GM19193 (cell line): ENCODE measurements at regions not wholly inside any gene's neighbourhood (a gene's known extent, or its start where the extent isn't known, plus 50 kb on each side); places are given as distances from the start of the nearest gene placed in this dataset.

ENCODE experiments used
- POLR2A ChIP-seq: IDR thresholded peaks from 4 replicates; pipeline ENCODE4 v1.6.1; 2011; ENCODE audit not compliant: insufficient read depth, insufficient read length; ENCODE audit errors: extremely low read depth

- TF ChIP-seq POLR2A = no peak
These were observed 171.8 kb downstream of the TOMM20 start for GRCh38 chr1:234956821-234957329.

GRCh38 chr1:234955107-234955731 lies 173.4 kb downstream of the TOMM20 start:
- TF ChIP-seq POLR2A = peak; percentile 8

GRCh38 chr1:234954613-234955012 lies 174.0 kb downstream of the TOMM20 start:
- TF ChIP-seq POLR2A = no peak

GRCh38 chr1:234953655-234954405 lies 174.8 kb downstream of the TOMM20 start:
- no peak for TF ChIP-seq POLR2A

- no peak for TF ChIP-seq POLR2A
These were observed 178.0 kb downstream of the TOMM20 start for GRCh38 chr1:234950598-234950997.

- no peak for TF ChIP-seq POLR2A
These were observed 183.9 kb downstream of the TOMM20 start for GRCh38 chr1:234944439-234945344.

- TF ChIP-seq POLR2A = no peak
These were observed 184.7 kb downstream of the TOMM20 start for GRCh38 chr1:234943836-234944402.

GRCh38 chr1:234942879-234943506 lies 185.6 kb downstream of the TOMM20 start:
- TF ChIP-seq POLR2A = no peak

- no peak for TF ChIP-seq POLR2A
These were observed 186.7 kb downstream of the TOMM20 start for GRCh38 chr1:234942012-234942332.

GRCh38 chr1:234941321-234942011 lies 187.2 kb downstream of the TOMM20 start:
- TF ChIP-seq POLR2A = no peak

- TF ChIP-seq POLR2A = no peak
These were observed 187.8 kb downstream of the TOMM20 start for GRCh38 chr1:234940841-234941240.

- no peak for TF ChIP-seq POLR2A
These were observed 189.7 kb downstream of the TOMM20 start for GRCh38 chr1:234938924-234939323.

- TF ChIP-seq POLR2A = no peak
These were observed 190.5 kb downstream of the TOMM20 start for GRCh38 chr1:234938135-234938534.
